ENCODE measurements at regions not wholly inside any gene's neighbourhood (a gene's known extent, or its start where the extent isn't known, plus 50 kb on each side); places are given as distances from the start of the nearest gene placed in this dataset.
"Not testable (repeated sequence)": the region's sequence is repeated elsewhere in the genome, so short reads cannot be mapped to it uniquely, and the experiment has no call there.

GRCh38 chr1:89436856-89437255, 73.0 kb downstream of the GBP6 start:
- no peak for DNase-seq
- Histone ChIP-seq H3K27me3 (ENCODE audit: control insufficient read depth, insufficient read depth) (no peaks in the 10 kb centered on the region), H3K4me1 (ENCODE audit: control insufficient read depth, insufficient read depth, low read length) (no peaks in the 10 kb centered on the region), H3K4me3 (ENCODE audit: low read length) (no peak overlapping the region), H3K9me3 (ENCODE audit: control insufficient read depth, low read length) (peaks cover 4% of the 10 kb centered on the region), H3K27ac (ENCODE audit: low read length) (no peak overlapping the region)
- intact Hi-C loops (cut with DNase I): no loop called here
- ATAC-seq: no peak
- WGBS: 91% methylated on average over 7 of the region's 7 CpGs

GRCh38 chr1:89438301-89438700, 74.4 kb downstream of the GBP6 start:
- H3K27me3 ChIP-seq (ENCODE audit: control insufficient read depth, insufficient read depth); H3K27ac ChIP-seq (ENCODE audit: low read length); H3K4me1 ChIP-seq (ENCODE audit: control insufficient read depth, insufficient read depth, low read length); ATAC-seq; intact Hi-C loops (cut with DNase I); H3K9me3 ChIP-seq (ENCODE audit: control insufficient read depth, low read length); H3K4me3 ChIP-seq (ENCODE audit: low read length); DNase-seq: not testable (repeated sequence)
- 91% methylated on average over 5 of the region's 5 CpGs for WGBS

- 91% methylated on average over 2 of the region's 2 CpGs for WGBS
- peaks cover 4% of the 10 kb centered on the region for H3K9me3 ChIP-seq (ENCODE audit: control insufficient read depth, low read length)
- H3K27ac ChIP-seq (ENCODE audit: low read length): no peak overlapping the region
- H3K27me3 ChIP-seq (ENCODE audit: control insufficient read depth, insufficient read depth): no peaks in the 10 kb centered on the region
- intact Hi-C loops (cut with DNase I): no loop called here
- ATAC-seq (no peak), DNase-seq (no peak)
- no peak overlapping the region for H3K4me3 ChIP-seq (ENCODE audit: low read length)
- H3K4me1 ChIP-seq (ENCODE audit: control insufficient read depth, insufficient read depth, low read length): no peaks in the 10 kb centered on the region
These were observed 77.1 kb downstream of the GBP6 start for GRCh38 chr1:89440911-89441310.

GRCh38 chr1:89444791-89445190, 79.8 kb upstream of the LRRC8B start:
- H3K27me3 ChIP-seq (ENCODE audit: control insufficient read depth, insufficient read depth): no peaks in the 10 kb centered on the region
- intact Hi-C loops (cut with DNase I): no loop called here
- H3K4me1 ChIP-seq (ENCODE audit: control insufficient read depth, insufficient read depth, low read length): no peaks in the 10 kb centered on the region
- no peak overlapping the region for H3K27ac ChIP-seq (ENCODE audit: low read length)
- DNase-seq (no peak), ATAC-seq (no peak)
- no peaks in the 10 kb centered on the region for H3K9me3 ChIP-seq (ENCODE audit: control insufficient read depth, low read length)
- no peak overlapping the region for H3K4me3 ChIP-seq (ENCODE audit: low read length)

DNA sequence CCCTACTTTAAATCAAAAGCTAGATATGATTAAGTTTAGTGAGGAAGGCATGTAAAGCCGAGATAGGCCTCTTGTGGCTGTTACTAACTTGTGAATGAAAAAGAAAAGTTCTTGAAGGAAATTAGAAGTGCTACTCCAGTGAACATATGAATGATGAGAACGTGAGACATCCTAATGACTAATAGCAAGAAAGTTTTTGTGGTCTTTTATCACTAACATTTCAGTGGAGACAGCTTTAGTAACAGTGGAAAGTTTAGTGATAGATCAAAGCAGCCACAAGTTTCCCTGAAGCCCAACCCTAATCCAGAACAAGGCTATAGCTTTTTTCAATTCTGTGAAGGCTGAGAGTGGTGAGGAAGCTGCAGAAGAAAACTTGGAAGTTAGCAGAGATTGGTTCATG, 73.6 kb upstream of the LRRC8B start:
- WGBS: 65% methylated on average over 2 of the region's 2 CpGs
- intact Hi-C loops (cut with DNase I): loop anchor here in 2 of 4 donors (5.0 to 10.0 kb wide), 3 partner anchors 186 to 454 kb away; no protein-coding TSS in a partner anchor
- no peaks in the 10 kb centered on the region for H3K9me3 ChIP-seq (ENCODE audit: control insufficient read depth, low read length)

GRCh38 chr1:89453123-89453972, 71.3 kb upstream of the LRRC8B start:
- peaks cover 3% of the 10 kb centered on the region for H3K27me3 ChIP-seq (ENCODE audit: control insufficient read depth, insufficient read depth)
- WGBS: 79% methylated on average over 9 of the region's 9 CpGs
- no peak for ATAC-seq
- H3K27ac ChIP-seq (ENCODE audit: low read length): no peak overlapping the region
- H3K4me1 ChIP-seq (ENCODE audit: control insufficient read depth, insufficient read depth, low read length): no peaks in the 10 kb centered on the region
- no peaks in the 10 kb centered on the region for H3K9me3 ChIP-seq (ENCODE audit: control insufficient read depth, low read length)
- no peak for DNase-seq
- H3K4me3 ChIP-seq (ENCODE audit: low read length): no peak overlapping the region
- intact Hi-C loops (cut with DNase I): loop anchor here in 2 of 4 donors (5.0 to 10.0 kb wide), 3 partner anchors 189 to 456 kb away; no protein-coding TSS in a partner anchor

More for the DNA sequence above, 73.6 kb upstream of the LRRC8B start:
- Histone ChIP-seq H3K27ac (ENCODE audit: low read length) (no peak overlapping the region), H3K4me1 (ENCODE audit: control insufficient read depth, insufficient read depth, low read length) (no peaks in the 10 kb centered on the region), H3K4me3 (ENCODE audit: low read length) (no peak overlapping the region), H3K27me3 (ENCODE audit: control insufficient read depth, insufficient read depth) (peaks cover 1% of the 10 kb centered on the region)
- no peak for ATAC-seq
- no peak for DNase-seq

DNA sequence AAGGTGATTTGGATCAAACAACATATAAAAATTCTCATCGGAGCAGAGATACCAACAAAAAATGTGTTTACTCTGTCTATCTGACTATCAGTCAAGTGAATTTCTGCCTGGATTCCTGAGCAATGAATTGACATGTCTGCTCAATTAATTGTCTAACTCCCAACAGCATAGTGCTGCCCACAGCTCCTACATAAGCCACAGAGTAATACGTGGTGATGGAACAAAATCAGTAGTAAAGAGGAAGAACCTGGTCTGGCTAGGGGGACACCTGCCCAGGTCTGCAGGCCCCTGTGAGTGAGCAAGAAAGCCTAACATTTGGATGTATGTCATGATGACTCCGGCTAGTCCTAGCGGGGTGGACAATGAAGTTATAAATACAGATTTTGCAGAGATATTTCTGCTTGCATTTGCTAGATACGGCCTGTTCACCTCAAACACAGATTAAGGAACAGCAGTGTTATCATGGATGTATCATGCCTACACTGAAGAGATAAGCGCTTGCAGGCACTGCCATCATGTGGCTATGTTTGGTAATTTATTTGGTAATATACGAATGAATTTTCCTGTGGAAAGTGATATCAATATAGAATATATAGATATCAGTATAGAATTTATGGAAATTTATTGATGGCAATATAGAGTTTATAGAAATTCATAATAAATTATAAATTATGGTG, 69.6 kb upstream of the LRRC8B start:
- intact Hi-C loops (cut with DNase I): loop anchor here in 3 of 4 donors (5.0 to 10.0 kb wide), 3 partner anchors 190 to 458 kb away; no protein-coding TSS in a partner anchor
- DNase-seq: peak in 2 of 3 donors; percentile 23 to 64
- ATAC-seq: peak in 1 of 2 donors; percentile 38
- Histone ChIP-seq H3K4me1 (ENCODE audit: control insufficient read depth, insufficient read depth, low read length) (no peaks in the 10 kb centered on the region), H3K27ac (ENCODE audit: low read length) (no peak overlapping the region), H3K4me3 (ENCODE audit: low read length) (no peak overlapping the region), H3K9me3 (ENCODE audit: control insufficient read depth, low read length) (no peaks in the 10 kb centered on the region), H3K27me3 (ENCODE audit: control insufficient read depth, insufficient read depth) (peaks cover 3% of the 10 kb centered on the region)
- 33% methylated on average over 7 of the region's 7 CpGs for WGBS

GRCh38 chr1:89457046-89457445, 67.6 kb upstream of the LRRC8B start:
- DNase-seq: no peak
- 96% methylated on average over 1 of the region's 1 CpG for WGBS
- Histone ChIP-seq H3K4me3 (ENCODE audit: low read length) (no peak overlapping the region), H3K27ac (ENCODE audit: low read length) (no peak overlapping the region), H3K9me3 (ENCODE audit: control insufficient read depth, low read length) (no peaks in the 10 kb centered on the region), H3K27me3 (ENCODE audit: control insufficient read depth, insufficient read depth) (peaks cover 3% of the 10 kb centered on the region), H3K4me1 (ENCODE audit: control insufficient read depth, insufficient read depth, low read length) (no peaks in the 10 kb centered on the region)
- intact Hi-C loops (cut with DNase I): loop anchor here in 2 of 4 donors (5.0 to 10.0 kb wide), 2 partner anchors 192 to 460 kb away; no protein-coding TSS in a partner anchor
- no peak for ATAC-seq

GRCh38 chr1:89459081-89459480, 65.5 kb upstream of the LRRC8B start:
- H3K27ac ChIP-seq (ENCODE audit: low read length): no peak overlapping the region
- WGBS: 88% methylated on average over 2 of the region's 2 CpGs
- DNase-seq (no peak), ATAC-seq (no peak)
- H3K4me1 ChIP-seq (ENCODE audit: control insufficient read depth, insufficient read depth, low read length): no peaks in the 10 kb centered on the region
- no peak overlapping the region for H3K4me3 ChIP-seq (ENCODE audit: low read length)
- H3K27me3 ChIP-seq (ENCODE audit: control insufficient read depth, insufficient read depth): peaks cover 3% of the 10 kb centered on the region
- no peaks in the 10 kb centered on the region for H3K9me3 ChIP-seq (ENCODE audit: control insufficient read depth, low read length)
- intact Hi-C loops (cut with DNase I): loop anchor here in 2 of 4 donors (5.0 to 10.0 kb wide), 2 partner anchors 194 to 462 kb away; no protein-coding TSS in a partner anchor

- no peak for ATAC-seq
- Histone ChIP-seq H3K9me3 (ENCODE audit: control insufficient read depth, low read length) (no peaks in the 10 kb centered on the region), H3K27me3 (ENCODE audit: control insufficient read depth, insufficient read depth) (peaks cover 3% of the 10 kb centered on the region), H3K27ac (ENCODE audit: low read length) (no peak overlapping the region), H3K4me3 (ENCODE audit: low read length) (no peak overlapping the region), H3K4me1 (ENCODE audit: control insufficient read depth, insufficient read depth, low read length) (no peaks in the 10 kb centered on the region)
- 90% methylated on average over 1 of the region's 1 CpG for WGBS
- no peak for DNase-seq
- intact Hi-C loops (cut with DNase I): no loop called here
These were observed 64.3 kb upstream of the LRRC8B start for GRCh38 chr1:89460325-89460724.

DNA sequence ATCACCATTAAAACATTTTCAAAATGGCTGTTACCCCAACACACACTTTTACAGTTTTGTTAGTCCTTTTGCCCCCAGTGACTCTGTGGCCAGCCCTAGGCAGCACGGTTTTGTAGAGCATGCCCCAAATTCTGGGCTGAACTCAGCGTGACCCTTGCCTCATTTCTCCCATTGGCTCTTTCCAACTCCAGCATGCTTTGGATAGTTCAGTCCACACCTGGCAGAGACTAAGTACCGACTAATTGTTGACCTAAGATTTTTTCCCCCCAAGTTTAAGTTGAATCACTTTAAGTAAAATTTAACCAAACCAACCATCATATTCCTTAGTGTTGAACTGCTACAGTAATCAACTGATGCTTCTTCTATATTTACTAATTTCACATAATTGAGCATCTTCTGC, 62.4 kb upstream of the LRRC8B start:
- no peak overlapping the region for H3K27ac ChIP-seq (ENCODE audit: low read length)
- no peak overlapping the region for H3K4me3 ChIP-seq (ENCODE audit: low read length)
- DNase-seq (no peak), ATAC-seq (no peak)
- no peaks in the 10 kb centered on the region for H3K27me3 ChIP-seq (ENCODE audit: control insufficient read depth, insufficient read depth)
- WGBS: 74% methylated on average over 3 of the region's 3 CpGs
- H3K9me3 ChIP-seq (ENCODE audit: control insufficient read depth, low read length): no peaks in the 10 kb centered on the region
- intact Hi-C loops (cut with DNase I): no loop called here
- H3K4me1 ChIP-seq (ENCODE audit: control insufficient read depth, insufficient read depth, low read length): no peaks in the 10 kb centered on the region
